Trophoblast cell (in vitro differentiated cells and primary cell): ENCODE measurements at regions not wholly inside any gene's neighbourhood (a gene's known extent, or its start where the extent isn't known, plus 50 kb on each side); places are given as distances from the start of the nearest gene placed in this dataset.

Source experiments
- DNase-seq, 2 donors: peaks; one replicate each; pipeline ENCODE4 v3.0.0-alpha.2; 2016
- H2AFZ ChIP-seq: 2 replicates; pipeline ENCODE4 v1.6.1; 2013; ENCODE audit warnings: low read length, moderate library complexity, mild to moderate bottlenecking; ENCODE audit not compliant: insufficient read depth, poor library complexity
- H2AK5ac ChIP-seq: 2 replicates; pipeline ENCODE4 v1.6.1; 2013; ENCODE audit warnings: mild to moderate bottlenecking, low read length
- H2BK120ac ChIP-seq: 2 replicates; pipeline ENCODE4 v1.6.1; 2013; ENCODE audit warnings: low read length, mild to moderate bottlenecking, moderate library complexity; ENCODE audit not compliant: insufficient read depth, poor library complexity
- H2BK12ac ChIP-seq: 2 replicates; pipeline ENCODE4 v1.6.1; 2013; ENCODE audit warnings: mild to moderate bottlenecking, low read length, moderate library complexity
- H2BK5ac ChIP-seq: 2 replicates; pipeline ENCODE4 v1.6.1; 2013; ENCODE audit warnings: low read length, low read depth, moderate library complexity, mild to moderate bottlenecking; ENCODE audit not compliant: poor library complexity
- H3K14ac ChIP-seq: 2 replicates; pipeline ENCODE4 v1.6.1; 2013; ENCODE audit warnings: mild to moderate bottlenecking, low read length
- H3K18ac ChIP-seq: 2 replicates; pipeline ENCODE4 v1.6.1; 2013; ENCODE audit warnings: mild to moderate bottlenecking, low read length
- H3K23ac ChIP-seq: 2 replicates; pipeline ENCODE4 v1.6.1; 2013; ENCODE audit warnings: low read length
- H3K27ac ChIP-seq: 2 replicates; pipeline ENCODE4 v1.5.1; 2013; ENCODE audit warnings: low read depth, mild to moderate bottlenecking, inconsistent platforms, low read length, moderate library complexity
- H3K27me3 ChIP-seq: 2 replicates; pipeline ENCODE4 v1.6.1; 2013; ENCODE audit warnings: inconsistent platforms, mild to moderate bottlenecking, low read length, moderate library complexity; ENCODE audit not compliant: insufficient read depth
- H3K36me3 ChIP-seq, 2 experiments: 1 replicate in 1 of 2; 2 replicates in 1 of 2; pipeline ENCODE4 v1.6.1; 2013; ENCODE audit warnings: low read length in 2 of 2, mild to moderate bottlenecking in 2 of 2, moderate library complexity in 1 of 2; ENCODE audit not compliant: insufficient read depth in 2 of 2, control insufficient read depth in 1 of 2
- H3K4ac ChIP-seq: 2 replicates; pipeline ENCODE4 v1.6.1; 2013; ENCODE audit warnings: low read depth, mild to moderate bottlenecking, low read length, moderate library complexity
- H3K4me1 ChIP-seq, 2 experiments: 1 replicate in 1 of 2; 2 replicates in 1 of 2; pipeline ENCODE4 v1.6.1; 2013; ENCODE audit warnings: low read length in 2 of 2, mild to moderate bottlenecking in 2 of 2, moderate library complexity in 1 of 2; ENCODE audit not compliant: insufficient read depth in 2 of 2, control insufficient read depth in 1 of 2
- H3K4me2 ChIP-seq: 2 replicates; pipeline ENCODE4 v1.6.1; 2013; ENCODE audit warnings: inconsistent platforms, mild to moderate bottlenecking, low read length, moderate library complexity
- H3K4me3 ChIP-seq: 2 replicates; pipeline ENCODE4 v1.5.1; 2013; ENCODE audit warnings: mild to moderate bottlenecking, low read depth, low read length, inconsistent platforms
- H3K79me1 ChIP-seq: one replicate; pipeline ENCODE4 v1.6.1; 2013; ENCODE audit warnings: low read length
- H3K79me2 ChIP-seq: 2 replicates; pipeline ENCODE4 v1.6.1; 2013; ENCODE audit warnings: low read length, mild to moderate bottlenecking; ENCODE audit not compliant: control insufficient read depth, insufficient read depth, poor library complexity
- H3K9ac ChIP-seq: 2 replicates; pipeline ENCODE4 v1.6.1; 2013; ENCODE audit warnings: mild to moderate bottlenecking, low read length
- H3K9me3 ChIP-seq: 2 replicates; pipeline ENCODE4 v1.6.1; 2013; ENCODE audit warnings: low read depth, mild to moderate bottlenecking, control low read depth, inconsistent platforms, low read length; ENCODE audit not compliant: insufficient read depth
- H4K12ac ChIP-seq: 2 replicates; pipeline ENCODE4 v1.6.1; 2013; ENCODE audit warnings: low read depth, mild to moderate bottlenecking, low read length, moderate library complexity
- H4K8ac ChIP-seq: 2 replicates; pipeline ENCODE4 v1.6.1; 2013; ENCODE audit warnings: low read depth, mild to moderate bottlenecking, low read length, moderate library complexity
- H4K91ac ChIP-seq: one replicate; pipeline ENCODE4 v1.6.1; 2013; ENCODE audit warnings: low read depth, mild to moderate bottlenecking, low read length, moderate library complexity
- WGBS: extraction: QIAGEN DNeasy Blood & Tissue Kit; methylation state at CpG from one replicate; pipeline ENCODE4 v1.1.7; 2013; ENCODE audit warnings: missing lambda C conversion rate; ENCODE audit not compliant: insufficient read length, insufficient coverage; ENCODE audit errors: extremely low coverage; 5-methylcytosine and 5-hydroxymethylcytosine counted together

GRCh38 chr11:38460896-38461295 lies 1862.9 kb upstream of the RAG2 start:
- H3K27ac ChIP-seq = no peak overlapping the region
- no peaks in the 10 kb centered on the region for H3K79me1 ChIP-seq
- WGBS = no CpG with 5 or more reads among the region's 2 CpGs
- no peak overlapping the region for H3K9ac ChIP-seq
- H3K14ac ChIP-seq = no peak overlapping the region
- H2BK5ac ChIP-seq = no peak overlapping the region
- H3K79me2 ChIP-seq = no peaks in the 10 kb centered on the region
- H2BK120ac ChIP-seq = no peak overlapping the region
- H3K9me3 ChIP-seq = no peaks in the 10 kb centered on the region
- no peak overlapping the region for H2BK12ac ChIP-seq
- no peak overlapping the region for H4K91ac ChIP-seq
- H3K18ac ChIP-seq = no peak overlapping the region
- no peak overlapping the region for H3K4me2 ChIP-seq
- H4K8ac ChIP-seq = no peak overlapping the region
- H3K4me3 ChIP-seq = no peak overlapping the region
- H3K4me1 ChIP-seq = no peaks in the 10 kb centered on the region
- no peaks in the 10 kb centered on the region for H3K27me3 ChIP-seq
- no peak overlapping the region for H3K4ac ChIP-seq
- no peaks in the 10 kb centered on the region for H3K36me3 ChIP-seq
- H3K23ac ChIP-seq = no peak overlapping the region
- H2AFZ ChIP-seq = no peak overlapping the region
- DNase-seq = no peak
- no peak overlapping the region for H4K12ac ChIP-seq
- H2AK5ac ChIP-seq = no peak overlapping the region

- no peaks in the 10 kb centered on the region for H3K4me1 ChIP-seq
- H4K91ac ChIP-seq = no peak overlapping the region
- H2BK5ac ChIP-seq = no peak overlapping the region
- no peaks in the 10 kb centered on the region for H3K36me3 ChIP-seq
- no peak overlapping the region for H3K9ac ChIP-seq
- no peaks in the 10 kb centered on the region for H3K79me2 ChIP-seq
- no peak overlapping the region for H2BK120ac ChIP-seq
- H4K12ac ChIP-seq = no peak overlapping the region
- no peaks in the 10 kb centered on the region for H3K9me3 ChIP-seq
- no peak overlapping the region for H3K14ac ChIP-seq
- no peak overlapping the region for H2BK12ac ChIP-seq
- no peak for DNase-seq
- no peak overlapping the region for H2AFZ ChIP-seq
- H3K27me3 ChIP-seq = no peaks in the 10 kb centered on the region
- no peak overlapping the region for H3K4ac ChIP-seq
- no peak overlapping the region for H3K4me2 ChIP-seq
- no peaks in the 10 kb centered on the region for H3K79me1 ChIP-seq
- no peak overlapping the region for H3K18ac ChIP-seq
- no peak overlapping the region for H3K27ac ChIP-seq
- H3K23ac ChIP-seq = no peak overlapping the region
- no peak overlapping the region for H2AK5ac ChIP-seq
- no peak overlapping the region for H3K4me3 ChIP-seq
- WGBS = no CpG with 5 or more reads among the region's 2 CpGs
- H4K8ac ChIP-seq = no peak overlapping the region
Observed at GRCh38 chr11:38460429-38460828, 1862.4 kb upstream of the RAG2 start.

- no peaks in the 10 kb centered on the region for H3K4me1 ChIP-seq
- H2BK12ac ChIP-seq = no peak overlapping the region
- H4K12ac ChIP-seq = no peak overlapping the region
- H3K4me3 ChIP-seq = no peak overlapping the region
- H4K8ac ChIP-seq = no peak overlapping the region
- no peak overlapping the region for H3K14ac ChIP-seq
- no peaks in the 10 kb centered on the region for H3K79me1 ChIP-seq
- H3K9ac ChIP-seq = no peak overlapping the region
- no CpG with 5 or more reads among the region's 3 CpGs for WGBS
- H4K91ac ChIP-seq = no peak overlapping the region
- no peak overlapping the region for H2AK5ac ChIP-seq
- no peak overlapping the region for H2BK5ac ChIP-seq
- H3K4ac ChIP-seq = no peak overlapping the region
- no peaks in the 10 kb centered on the region for H3K36me3 ChIP-seq
- H3K27ac ChIP-seq = no peak overlapping the region
- H2BK120ac ChIP-seq = no peak overlapping the region
- H3K23ac ChIP-seq = no peak overlapping the region
- H3K79me2 ChIP-seq = no peaks in the 10 kb centered on the region
- H3K4me2 ChIP-seq = no peak overlapping the region
- no peak overlapping the region for H2AFZ ChIP-seq
- H3K9me3 ChIP-seq = no peaks in the 10 kb centered on the region
- no peak overlapping the region for H3K18ac ChIP-seq
- H3K27me3 ChIP-seq = no peaks in the 10 kb centered on the region
- DNase-seq = no peak
Observed at GRCh38 chr11:38456371-38456770, 1858.3 kb upstream of the RAG2 start.

GRCh38 chr11:38448284-38448683 lies 1850.2 kb upstream of the RAG2 start:
- Histone ChIP-seq H3K4ac (no peak overlapping the region), H3K14ac (no peak overlapping the region), H2AFZ (no peak overlapping the region), H3K9me3 (no peaks in the 10 kb centered on the region), H3K9ac (no peak overlapping the region), H3K79me1 (no peaks in the 10 kb centered on the region), H3K27me3 (no peaks in the 10 kb centered on the region), H3K23ac (no peak overlapping the region), H2AK5ac (no peak overlapping the region), H3K4me1 (no peaks in the 10 kb centered on the region), H2BK5ac (no peak overlapping the region), H3K79me2 (no peaks in the 10 kb centered on the region), H4K12ac (no peak overlapping the region), H3K4me3 (no peak overlapping the region), H3K18ac (no peak overlapping the region), H2BK12ac (no peak overlapping the region), H2BK120ac (no peak overlapping the region), H3K27ac (no peak overlapping the region), H4K8ac (no peak overlapping the region), H4K91ac (no peak overlapping the region), H3K36me3 (no peaks in the 10 kb centered on the region), H3K4me2 (no peak overlapping the region)
- no CpG with 5 or more reads among the region's 2 CpGs for WGBS
- no peak for DNase-seq
